ENCODE measurements at regions not wholly inside any gene's neighbourhood (a gene's known extent, or its start where the extent isn't known, plus 50 kb on each side); places are given as distances from the start of the nearest gene placed in this dataset.

- no peak for ATAC-seq
- peaks cover 48% of the 10 kb centered on the region for H3K27me3 Mint-ChIP-seq
- H3K4me3 Mint-ChIP-seq, result no peak overlapping the region
- H3K27ac Mint-ChIP-seq, result no peak overlapping the region
- H3K36me3 Mint-ChIP-seq (ENCODE audit: low read depth), result no peaks in the 10 kb centered on the region
- no peak for DNase-seq
- H3K9me3 ChIP-seq (ENCODE audit: control insufficient read depth, low read length, poor library complexity, severe bottlenecking), result no peaks in the 10 kb centered on the region
- peaks cover 2% of the 10 kb centered on the region for H3K4me1 Mint-ChIP-seq
These were observed 107.1 kb upstream of the UQCRFS1 start for GRCh38 chr19:29320086-29320485.

- H3K27ac Mint-ChIP-seq, result no peak overlapping the region
- ATAC-seq, result no peak
- no peak overlapping the region for H3K4me3 Mint-ChIP-seq
- H3K4me1 Mint-ChIP-seq, result peaks cover 2% of the 10 kb centered on the region
- peaks cover 43% of the 10 kb centered on the region for H3K27me3 Mint-ChIP-seq
- no peaks in the 10 kb centered on the region for H3K36me3 Mint-ChIP-seq (ENCODE audit: low read depth)
- DNase-seq, result no peak
- H3K9me3 ChIP-seq (ENCODE audit: control insufficient read depth, low read length, poor library complexity, severe bottlenecking), result no peaks in the 10 kb centered on the region
These were observed 107.7 kb upstream of the UQCRFS1 start for GRCh38 chr19:29320618-29321017.

- Mint-ChIP-seq H3K36me3 (ENCODE audit: low read depth) (no peaks in the 10 kb centered on the region), H3K4me1 (peaks cover 2% of the 10 kb centered on the region), H3K27me3 (peaks cover 43% of the 10 kb centered on the region), H3K4me3 (no peak overlapping the region), H3K27ac (no peak overlapping the region)
- no peak for ATAC-seq
- no peak for DNase-seq
- H3K9me3 ChIP-seq (ENCODE audit: control insufficient read depth, low read length, poor library complexity, severe bottlenecking), result no peaks in the 10 kb centered on the region
These were observed 108.2 kb upstream of the UQCRFS1 start for GRCh38 chr19:29321116-29321515.

- Mint-ChIP-seq H3K27ac (no peak overlapping the region), H3K4me1 (peaks cover 2% of the 10 kb centered on the region), H3K36me3 (ENCODE audit: low read depth) (no peaks in the 10 kb centered on the region), H3K4me3 (no peak overlapping the region), H3K27me3 (peaks cover 31% of the 10 kb centered on the region)
- no peaks in the 10 kb centered on the region for H3K9me3 ChIP-seq (ENCODE audit: control insufficient read depth, low read length, poor library complexity, severe bottlenecking)
- DNase-seq, result no peak
- ATAC-seq, result no peak
These were observed 110.1 kb upstream of the UQCRFS1 start for GRCh38 chr19:29323021-29323430.

GRCh38 chr19:29323440-29324290 is 110.7 kb upstream of the UQCRFS1 start:
- no peaks in the 10 kb centered on the region for H3K9me3 ChIP-seq (ENCODE audit: control insufficient read depth, low read length, poor library complexity, severe bottlenecking)
- no peak for DNase-seq
- no peak for ATAC-seq
- Mint-ChIP-seq H3K36me3 (ENCODE audit: low read depth) (no peaks in the 10 kb centered on the region), H3K4me3 (no peak overlapping the region), H3K4me1 (peaks cover 2% of the 10 kb centered on the region), H3K27me3 (peaks cover 27% of the 10 kb centered on the region), H3K27ac (no peak overlapping the region)

GRCh38 chr19:29324291-29324680 is 111.3 kb upstream of the UQCRFS1 start:
- H3K4me1 Mint-ChIP-seq, result peaks cover 2% of the 10 kb centered on the region
- no peaks in the 10 kb centered on the region for H3K9me3 ChIP-seq (ENCODE audit: control insufficient read depth, low read length, poor library complexity, severe bottlenecking)
- H3K4me3 Mint-ChIP-seq, result no peak overlapping the region
- ATAC-seq, result no peak
- H3K27me3 Mint-ChIP-seq, result peaks cover 23% of the 10 kb centered on the region
- H3K27ac Mint-ChIP-seq, result no peak overlapping the region
- H3K36me3 Mint-ChIP-seq (ENCODE audit: low read depth), result no peaks in the 10 kb centered on the region
- DNase-seq, result no peak

GRCh38 chr19:29324717-29325116 is 111.8 kb upstream of the UQCRFS1 start:
- H3K27me3 Mint-ChIP-seq, result peaks cover 19% of the 10 kb centered on the region
- H3K9me3 ChIP-seq (ENCODE audit: control insufficient read depth, low read length, poor library complexity, severe bottlenecking), result no peaks in the 10 kb centered on the region
- no peaks in the 10 kb centered on the region for H3K36me3 Mint-ChIP-seq (ENCODE audit: low read depth)
- no peak overlapping the region for H3K27ac Mint-ChIP-seq
- no peak overlapping the region for H3K4me3 Mint-ChIP-seq
- DNase-seq, result no peak
- peaks cover 2% of the 10 kb centered on the region for H3K4me1 Mint-ChIP-seq
- ATAC-seq, result no peak

- Mint-ChIP-seq H3K27ac (no peak overlapping the region), H3K4me3 (peak overlapping the region; percentile 28), H3K4me1 (peaks cover 2% of the 10 kb centered on the region), H3K36me3 (ENCODE audit: low read depth) (no peaks in the 10 kb centered on the region), H3K27me3 (peaks cover 12% of the 10 kb centered on the region)
- DNase-seq (no peak), ATAC-seq (no peak)
- no peaks in the 10 kb centered on the region for H3K9me3 ChIP-seq (ENCODE audit: control insufficient read depth, low read length, poor library complexity, severe bottlenecking)
These were observed 112.5 kb upstream of the UQCRFS1 start for GRCh38 chr19:29325241-29325975.

- DNase-seq (no peak), ATAC-seq (no peak)
- no peak overlapping the region for H3K27ac Mint-ChIP-seq
- H3K4me3 Mint-ChIP-seq, result no peak overlapping the region
- peaks cover 4% of the 10 kb centered on the region for H3K27me3 Mint-ChIP-seq
- H3K9me3 ChIP-seq (ENCODE audit: control insufficient read depth, low read length, poor library complexity, severe bottlenecking), result no peaks in the 10 kb centered on the region
- H3K4me1 Mint-ChIP-seq, result peaks cover 2% of the 10 kb centered on the region
- H3K36me3 Mint-ChIP-seq (ENCODE audit: low read depth), result no peaks in the 10 kb centered on the region
These were observed 113.4 kb upstream of the UQCRFS1 start for GRCh38 chr19:29326351-29326750.

GRCh38 chr19:29326849-29327840 is 114.2 kb upstream of the UQCRFS1 start:
- H3K9me3 ChIP-seq (ENCODE audit: control insufficient read depth, low read length, poor library complexity, severe bottlenecking), result no peaks in the 10 kb centered on the region
- Mint-ChIP-seq H3K27me3 (peaks cover 4% of the 10 kb centered on the region), H3K27ac (no peak overlapping the region), H3K4me3 (no peak overlapping the region), H3K4me1 (peaks cover 2% of the 10 kb centered on the region), H3K36me3 (ENCODE audit: low read depth) (no peaks in the 10 kb centered on the region)
- no peak for DNase-seq
- ATAC-seq, result no peak

GRCh38 chr19:29328586-29328985 is 115.6 kb upstream of the UQCRFS1 start:
- DNase-seq (no peak), ATAC-seq (no peak)
- Mint-ChIP-seq H3K4me3 (no peak overlapping the region), H3K36me3 (ENCODE audit: low read depth) (no peaks in the 10 kb centered on the region), H3K27ac (no peak overlapping the region), H3K27me3 (no peaks in the 10 kb centered on the region), H3K4me1 (peaks cover 2% of the 10 kb centered on the region)
- no peaks in the 10 kb centered on the region for H3K9me3 ChIP-seq (ENCODE audit: control insufficient read depth, low read length, poor library complexity, severe bottlenecking)

GRCh38 chr19:29329460-29330134 is 116.6 kb upstream of the UQCRFS1 start:
- DNase-seq (no peak), ATAC-seq (no peak)
- Mint-ChIP-seq H3K27ac (no peak overlapping the region), H3K36me3 (ENCODE audit: low read depth) (no peaks in the 10 kb centered on the region), H3K4me3 (no peak overlapping the region), H3K27me3 (no peaks in the 10 kb centered on the region), H3K4me1 (peaks cover 2% of the 10 kb centered on the region)
- H3K9me3 ChIP-seq (ENCODE audit: control insufficient read depth, low read length, poor library complexity, severe bottlenecking), result no peaks in the 10 kb centered on the region

Data from T-helper 17 cell (primary cell).